ENCODE measurements at regions not wholly inside any gene's neighbourhood (a gene's known extent, or its start where the extent isn't known, plus 50 kb on each side); places are given as distances from the start of the nearest gene placed in this dataset.

GRCh38 chr18:5710676-5711075, 166.9 kb upstream of the EPB41L3 start:
- TF ChIP-seq EZH2 (IDR thresholded peaks at IDR 0.05; ENCODE audit: borderline replicate concordance, low read depth, low read length, poor library complexity, severe bottlenecking) (no peak), CTCF (conservative IDR thresholded peaks at IDR 0.05; ENCODE audit: low read depth, low read length) (no peak)
- POLR2A ChIA-PET (ENCODE audit: low non-redundant PET), result no interaction called here
- Histone ChIP-seq H3K9me3 (ENCODE audit: low read depth, low read length, poor library complexity, severe bottlenecking) (no peaks in the 10 kb centered on the region), H3K27ac (ENCODE audit: low read depth, low read length, poor library complexity, severe bottlenecking) (no peak overlapping the region), H3K4me1 (ENCODE audit: insufficient read depth, low read length, poor library complexity, severe bottlenecking) (no peaks in the 10 kb centered on the region), H3K36me3 (ENCODE audit: insufficient read depth, low read length, poor library complexity, severe bottlenecking) (no peaks in the 10 kb centered on the region), H3K4me3 (ENCODE audit: low read depth, low read length, poor library complexity, severe bottlenecking) (no peak overlapping the region), H3K27me3 (replicated peaks; ENCODE audit: insufficient read depth, low read depth, low read length, poor library complexity) (no peaks in the 10 kb centered on the region)
- no peak for DNase-seq (ENCODE audit: low spot score)
- CTCF ChIA-PET, result no interaction called here
- intact Hi-C loops (cut with micrococcal nuclease; ENCODE audit: unreplicated experiment), result no loop called here
- no TSS peak for BruUV-seq (replicated peaks)

GRCh38 chr18:5710235-5710634, 166.4 kb upstream of the EPB41L3 start:
- CTCF ChIA-PET, result no interaction called here
- Histone ChIP-seq H3K4me3 (ENCODE audit: low read depth, low read length, poor library complexity, severe bottlenecking) (no peak overlapping the region), H3K27ac (ENCODE audit: low read depth, low read length, poor library complexity, severe bottlenecking) (no peak overlapping the region), H3K9me3 (ENCODE audit: low read depth, low read length, poor library complexity, severe bottlenecking) (no peaks in the 10 kb centered on the region), H3K4me1 (ENCODE audit: insufficient read depth, low read length, poor library complexity, severe bottlenecking) (no peaks in the 10 kb centered on the region), H3K27me3 (replicated peaks; ENCODE audit: insufficient read depth, low read depth, low read length, poor library complexity) (no peaks in the 10 kb centered on the region), H3K36me3 (ENCODE audit: insufficient read depth, low read length, poor library complexity, severe bottlenecking) (no peaks in the 10 kb centered on the region)
- no peak for DNase-seq (ENCODE audit: low spot score)
- TF ChIP-seq CTCF (conservative IDR thresholded peaks at IDR 0.05; ENCODE audit: low read depth, low read length) (no peak), EZH2 (IDR thresholded peaks at IDR 0.05; ENCODE audit: borderline replicate concordance, low read depth, low read length, poor library complexity, severe bottlenecking) (no peak)
- BruUV-seq (replicated peaks), result no TSS peak
- intact Hi-C loops (cut with micrococcal nuclease; ENCODE audit: unreplicated experiment), result no loop called here
- POLR2A ChIA-PET (ENCODE audit: low non-redundant PET), result no interaction called here

- H3K9me3 ChIP-seq (ENCODE audit: low read depth, low read length, poor library complexity, severe bottlenecking), result no peaks in the 10 kb centered on the region
- H3K27me3 ChIP-seq (replicated peaks; ENCODE audit: insufficient read depth, low read depth, low read length, poor library complexity), result no peaks in the 10 kb centered on the region
- POLR2A ChIA-PET (ENCODE audit: low non-redundant PET), result no interaction called here
- BruUV-seq (replicated peaks), result no TSS peak
- H3K36me3 ChIP-seq (ENCODE audit: insufficient read depth, low read length, poor library complexity, severe bottlenecking), result no peaks in the 10 kb centered on the region
- H3K4me3 ChIP-seq (ENCODE audit: low read depth, low read length, poor library complexity, severe bottlenecking), result no peak overlapping the region
- no peak for DNase-seq (ENCODE audit: low spot score)
- no peak overlapping the region for H3K27ac ChIP-seq (ENCODE audit: low read depth, low read length, poor library complexity, severe bottlenecking)
- intact Hi-C loops (cut with micrococcal nuclease; ENCODE audit: unreplicated experiment), result no loop called here
- TF ChIP-seq CTCF (conservative IDR thresholded peaks at IDR 0.05; ENCODE audit: low read depth, low read length) (no peak), EZH2 (IDR thresholded peaks at IDR 0.05; ENCODE audit: borderline replicate concordance, low read depth, low read length, poor library complexity, severe bottlenecking) (no peak)
- no peaks in the 10 kb centered on the region for H3K4me1 ChIP-seq (ENCODE audit: insufficient read depth, low read length, poor library complexity, severe bottlenecking)
- CTCF ChIA-PET, result no interaction called here
Observed at GRCh38 chr18:5709476-5710095, 165.8 kb upstream of the EPB41L3 start.
